NCI-H1436 (cell line): ENCODE measurements at regions not wholly inside any gene's neighbourhood (a gene's known extent, or its start where the extent isn't known, plus 50 kb on each side); places are given as distances from the start of the nearest gene placed in this dataset.

Experiments
- DNase-seq: peaks from one replicate; lab custom pipeline; 2025; lab: John Stamatoyannopoulos, UW

DNA sequence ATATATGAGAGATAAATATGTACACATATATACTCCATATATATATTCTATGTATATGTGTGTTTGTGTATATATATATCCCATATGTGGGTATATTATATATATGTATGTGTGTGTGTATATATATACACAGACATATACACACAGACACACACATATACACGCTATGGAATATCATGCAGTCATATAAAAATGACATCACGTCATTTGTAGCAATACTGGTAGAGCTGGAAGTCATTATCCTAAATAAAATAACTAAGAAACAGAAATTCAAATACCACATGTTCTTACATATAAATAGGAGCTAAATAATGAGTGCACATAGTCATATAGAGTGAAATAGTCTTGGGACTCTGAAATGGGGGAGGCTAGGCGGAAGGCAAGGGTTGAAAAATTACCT lies 1000.2 kb downstream of the LRFN5 start:
- no peak for DNase-seq

DNA sequence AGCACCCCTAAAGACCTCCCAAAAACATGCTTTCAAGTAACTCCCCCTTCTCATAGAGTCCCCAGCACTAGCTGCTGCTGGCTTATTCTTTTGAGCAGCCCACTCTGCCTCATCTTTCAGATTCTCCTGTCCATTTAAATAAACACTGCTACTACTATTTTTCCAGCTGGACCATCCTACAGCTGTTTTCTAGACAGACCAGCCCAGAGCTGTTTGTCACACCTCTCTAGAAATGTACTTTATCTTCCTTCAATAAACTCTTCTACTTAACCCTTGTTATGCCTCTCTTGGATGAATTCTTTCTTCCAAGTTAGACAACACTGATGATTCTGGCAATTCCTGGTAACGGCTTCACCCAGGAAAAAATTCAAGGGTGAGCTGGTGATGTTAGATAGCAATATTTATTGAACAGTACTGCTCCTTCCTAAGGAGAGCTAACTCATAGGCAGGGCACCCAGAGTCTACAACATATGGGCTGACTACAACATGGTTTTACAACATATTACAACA lies 995.7 kb downstream of the LRFN5 start:
- no peak for DNase-seq

DNA sequence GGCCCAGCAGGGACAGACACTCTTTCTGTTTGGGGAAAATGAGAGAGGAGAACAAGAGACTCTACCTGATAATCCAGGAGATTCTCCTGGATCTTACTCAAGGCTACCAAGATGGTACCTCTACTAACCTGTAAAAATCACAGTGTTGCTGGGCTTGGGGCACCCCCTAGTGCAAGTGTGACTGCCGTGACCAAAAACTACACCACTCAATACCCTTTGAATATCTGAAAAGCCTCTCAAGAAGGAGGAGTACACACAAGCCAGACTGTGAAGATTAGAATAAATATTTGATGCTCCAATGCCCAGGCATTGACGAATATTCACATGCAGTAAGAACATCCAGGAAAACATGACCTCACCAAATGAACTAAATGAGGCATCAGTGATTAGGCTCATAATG lies 965.4 kb downstream of the LRFN5 start:
- DNase-seq, result no peak

DNA sequence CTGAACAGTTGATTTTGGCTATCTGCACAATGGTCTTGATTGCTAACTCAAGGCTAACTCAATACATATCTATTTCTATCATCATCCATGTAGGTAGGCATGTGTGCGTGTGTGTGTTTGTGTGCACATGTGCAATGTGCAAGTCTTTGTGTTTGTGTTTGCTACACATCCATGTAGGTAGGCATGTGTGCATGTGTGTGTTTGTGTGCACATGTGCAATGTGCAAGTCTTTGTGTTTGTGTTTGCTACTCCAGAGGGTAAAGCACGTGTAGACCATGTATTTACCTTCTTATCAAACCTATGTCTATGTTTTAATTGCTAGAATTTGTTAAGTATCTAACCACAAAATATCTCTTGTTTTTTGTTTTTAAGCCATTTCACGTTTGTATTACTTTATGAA lies 962.6 kb downstream of the LRFN5 start:
- no peak for DNase-seq

GRCh38 chr14:42565556-42565955 lies 958.9 kb downstream of the LRFN5 start:
- DNase-seq, result no peak

DNA sequence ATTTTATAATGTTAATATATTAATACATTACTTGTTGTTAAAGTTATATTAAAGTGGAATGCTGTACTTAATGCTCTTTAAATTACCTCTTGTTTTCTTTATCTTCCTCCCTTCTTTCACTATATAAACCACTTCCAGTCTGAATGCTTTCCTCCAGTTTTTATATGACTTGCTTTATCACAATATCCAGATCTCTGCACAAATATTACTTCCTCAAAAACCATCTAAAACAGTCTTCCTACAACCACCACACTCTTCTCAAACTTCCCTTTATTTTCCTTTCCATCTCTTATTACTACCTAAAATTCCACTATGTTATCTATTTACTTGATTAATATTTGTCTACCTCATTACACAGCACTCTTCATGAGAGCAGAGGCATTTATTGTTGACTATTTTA lies 956.6 kb downstream of the LRFN5 start:
- DNase-seq, result no peak

- no peak for DNase-seq
Observed at GRCh38 chr14:42556551-42556950, 949.9 kb downstream of the LRFN5 start.

- no peak for DNase-seq
Observed at GRCh38 chr14:42555365-42555764, 948.7 kb downstream of the LRFN5 start.

DNA sequence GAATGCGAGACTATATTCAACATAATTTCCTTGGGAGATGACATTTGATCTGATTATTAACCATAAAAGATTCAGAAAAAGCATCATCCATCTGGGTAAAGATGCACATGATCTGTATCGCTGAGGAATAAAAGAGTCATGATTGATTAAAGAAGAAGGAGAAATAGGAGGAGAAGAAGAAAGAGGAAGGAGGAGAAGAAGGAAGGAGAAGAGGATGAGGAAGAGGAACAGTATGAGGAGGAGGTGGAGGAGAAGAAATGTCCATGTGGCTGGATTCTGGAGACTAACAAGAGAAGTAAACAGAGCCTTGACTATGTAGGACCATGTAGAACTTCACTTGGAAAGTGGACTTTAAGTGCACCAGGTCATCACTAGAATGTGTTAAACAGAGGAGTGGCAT lies 947.4 kb downstream of the LRFN5 start:
- DNase-seq, result no peak

DNA sequence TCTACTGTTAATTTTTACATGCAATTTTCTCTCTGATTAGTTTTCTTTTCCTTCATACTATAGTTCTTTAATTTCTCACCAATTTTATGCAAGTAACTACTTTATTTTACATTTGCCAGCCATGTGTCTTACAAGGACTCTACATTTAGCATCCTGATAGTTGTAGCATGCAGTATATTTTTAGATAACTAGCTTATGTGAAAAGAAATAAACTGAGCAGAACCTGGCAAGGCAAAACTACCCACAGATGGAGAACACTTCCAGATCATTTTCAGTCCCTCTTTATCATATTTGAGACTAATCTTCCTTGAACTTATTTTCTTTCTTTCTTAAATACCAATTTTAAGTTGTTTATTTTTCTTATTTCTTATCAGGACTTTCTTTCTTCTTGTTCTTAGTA lies 943.6 kb downstream of the LRFN5 start:
- DNase-seq, result no peak

DNA sequence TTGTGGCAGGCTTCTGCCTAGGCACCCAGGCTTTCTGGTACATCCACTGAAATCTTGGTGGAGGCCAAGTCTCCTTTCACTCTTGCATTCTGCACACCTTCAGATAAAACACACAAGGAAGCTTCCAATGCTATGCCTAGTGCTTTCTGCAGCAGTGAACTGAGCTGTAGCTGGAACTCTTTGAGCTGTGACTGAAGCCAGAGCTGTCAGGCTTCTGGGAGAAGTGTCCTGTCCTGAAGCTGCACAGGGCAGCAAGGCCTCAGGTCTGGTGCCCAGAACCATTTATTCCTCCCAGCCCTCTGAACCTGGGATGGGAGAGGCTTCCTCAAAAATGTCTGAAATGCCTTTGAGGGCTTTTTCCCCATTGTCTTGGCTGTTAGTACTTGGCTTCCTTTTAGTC lies 941.7 kb downstream of the LRFN5 start:
- DNase-seq, result no peak

DNA sequence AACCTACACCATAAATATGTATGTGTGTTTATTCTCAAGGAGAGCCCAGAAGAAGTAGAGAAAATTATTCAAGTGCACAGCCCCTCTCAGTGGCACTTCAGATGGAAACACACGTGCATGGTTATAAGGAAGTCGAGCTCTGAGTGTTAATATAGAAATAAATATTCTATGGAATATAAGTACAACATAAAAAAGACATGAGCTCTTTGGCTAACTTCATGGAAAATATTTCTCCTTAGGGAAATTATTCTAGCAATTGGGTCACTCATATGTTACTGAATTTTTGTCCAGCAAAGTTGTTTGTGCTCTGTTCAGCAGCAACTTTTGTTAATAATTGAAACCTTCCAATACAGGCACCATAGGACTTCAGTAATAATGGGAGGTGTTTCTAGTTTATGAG lies 939.0 kb downstream of the LRFN5 start:
- no peak for DNase-seq

GRCh38 chr14:42541535-42542001 lies 934.9 kb downstream of the LRFN5 start:
- no peak for DNase-seq

DNA sequence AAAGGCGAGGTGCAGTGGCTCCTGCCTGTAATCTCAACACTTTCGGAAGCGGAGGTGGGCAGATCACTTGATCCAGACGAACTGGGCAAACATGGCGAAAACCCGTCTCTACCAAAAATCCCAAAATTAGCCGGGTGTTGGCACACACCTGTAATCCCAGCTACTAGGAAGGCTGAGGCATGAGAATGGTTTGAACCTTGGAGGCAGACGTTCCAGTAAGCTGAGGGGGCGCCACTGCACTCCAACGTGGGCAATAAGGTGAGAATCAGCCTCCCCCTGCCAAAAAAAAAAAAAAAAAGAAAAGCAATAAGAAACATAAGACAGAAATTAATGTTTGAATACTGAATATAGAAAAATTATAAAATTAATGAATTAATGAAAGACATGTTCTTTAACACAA lies 928.7 kb downstream of the LRFN5 start:
- DNase-seq, result no peak

- DNase-seq, result no peak
Observed at GRCh38 chr14:42533476-42533875, 926.8 kb downstream of the LRFN5 start.

GRCh38 chr14:42532194-42532593 lies 925.5 kb downstream of the LRFN5 start:
- no peak for DNase-seq

- no peak for DNase-seq
Observed at GRCh38 chr14:42527141-42527540, 920.5 kb downstream of the LRFN5 start.

DNA sequence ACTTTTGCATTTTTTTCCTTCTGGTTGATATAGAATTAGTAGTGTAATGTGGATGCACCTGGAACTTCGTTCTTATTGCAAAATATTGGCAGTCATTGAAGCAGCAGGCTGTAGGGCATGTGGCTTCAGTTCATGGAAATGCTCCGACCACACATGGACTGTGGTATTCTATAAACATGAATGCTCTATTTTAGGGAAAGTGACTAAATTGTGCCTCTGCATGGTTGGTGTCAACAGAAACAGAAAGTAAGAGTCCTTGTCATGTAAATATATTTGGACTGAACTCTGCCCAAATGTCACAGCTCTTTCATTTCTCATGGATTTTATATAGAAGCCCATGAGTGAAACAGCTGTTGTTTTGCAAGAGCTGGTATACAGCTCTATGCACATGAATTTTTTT lies 917.0 kb downstream of the LRFN5 start:
- DNase-seq, result no peak

DNA sequence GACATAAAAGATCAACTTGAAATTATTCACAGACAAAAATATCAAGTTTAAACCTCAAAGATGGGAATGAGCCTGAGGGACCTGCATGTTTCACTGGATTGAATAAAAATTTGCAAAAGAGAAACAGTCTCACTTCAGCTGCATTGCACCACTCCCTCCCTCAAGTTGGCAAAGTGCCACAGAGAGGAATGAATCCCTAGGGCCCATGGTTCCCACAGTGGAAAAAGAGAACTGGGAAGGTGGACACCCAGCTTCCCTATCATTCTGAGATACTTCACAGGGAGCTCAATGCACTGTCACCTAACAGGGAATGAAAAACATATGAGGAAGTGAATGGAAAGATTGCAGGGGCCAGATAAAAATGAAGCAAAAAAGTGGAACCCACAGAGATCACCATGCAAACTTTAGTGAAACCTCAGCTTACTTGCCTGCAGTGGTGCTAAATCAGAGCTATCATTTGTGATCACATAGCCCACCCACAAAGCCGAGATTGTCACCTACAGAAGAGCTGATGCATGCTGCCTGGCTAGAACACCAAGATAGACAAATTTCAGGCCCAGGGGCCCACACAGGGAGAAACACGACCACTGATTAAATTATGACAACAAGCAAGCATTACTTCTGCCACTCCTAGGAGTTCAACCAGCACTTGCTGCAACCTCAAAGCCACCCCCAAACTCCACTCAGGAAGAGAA lies 911.3 kb downstream of the LRFN5 start:
- DNase-seq, result no peak

GRCh38 chr14:42513837-42514236 lies 907.2 kb downstream of the LRFN5 start:
- DNase-seq, result no peak

GRCh38 chr14:42510071-42510470 lies 903.4 kb downstream of the LRFN5 start:
- DNase-seq, result no peak

DNA sequence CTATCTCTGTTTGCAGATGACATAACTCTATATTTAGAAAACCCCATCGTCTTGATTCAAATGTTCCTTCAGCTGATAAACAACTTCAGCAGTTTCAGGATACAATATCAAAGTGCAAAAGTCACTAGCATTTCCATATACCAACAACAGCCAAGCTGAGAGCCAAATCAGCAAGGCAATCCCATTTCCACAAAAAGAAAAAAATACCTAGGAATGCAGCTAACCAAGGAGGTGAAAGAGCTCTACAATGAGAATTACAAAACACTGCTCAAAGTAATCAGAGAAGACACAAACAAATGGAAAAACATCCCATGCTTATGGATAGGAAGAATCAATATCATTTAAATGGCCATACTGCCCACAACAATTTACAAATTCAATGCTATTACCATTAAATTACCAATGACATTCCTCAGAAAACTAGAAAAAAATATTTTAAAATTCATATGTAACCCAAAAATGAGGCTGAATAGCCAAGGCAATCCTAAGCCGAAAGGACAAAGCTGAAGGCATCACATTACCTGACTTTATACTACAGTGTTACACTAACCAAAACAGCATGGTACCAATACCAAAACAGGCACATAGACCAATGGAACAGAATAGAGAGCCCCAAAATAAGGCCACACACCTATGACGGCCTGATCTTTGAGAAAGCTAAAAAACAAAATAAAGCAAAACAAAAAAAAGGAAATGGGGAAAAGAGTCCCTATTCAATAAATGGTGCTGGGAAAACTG lies 901.7 kb downstream of the LRFN5 start:
- no peak for DNase-seq

DNA sequence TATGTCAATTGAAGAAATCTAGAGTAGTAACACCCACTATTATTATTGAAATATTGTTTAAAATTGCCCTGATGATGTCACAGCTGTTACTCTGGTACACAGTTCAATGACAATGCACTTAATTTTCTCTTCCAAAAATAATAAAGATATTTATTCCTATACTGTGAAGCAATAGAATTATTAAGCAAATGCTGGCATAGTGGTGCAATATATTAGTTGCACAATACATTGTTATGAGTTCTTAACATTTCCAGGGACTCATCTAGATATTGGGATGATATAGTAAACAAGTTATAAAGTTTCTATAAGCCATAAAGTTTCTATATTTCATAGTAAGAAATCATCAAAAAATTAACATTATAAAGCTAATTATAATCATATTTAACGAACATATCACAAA lies 897.8 kb downstream of the LRFN5 start:
- no peak for DNase-seq

DNA sequence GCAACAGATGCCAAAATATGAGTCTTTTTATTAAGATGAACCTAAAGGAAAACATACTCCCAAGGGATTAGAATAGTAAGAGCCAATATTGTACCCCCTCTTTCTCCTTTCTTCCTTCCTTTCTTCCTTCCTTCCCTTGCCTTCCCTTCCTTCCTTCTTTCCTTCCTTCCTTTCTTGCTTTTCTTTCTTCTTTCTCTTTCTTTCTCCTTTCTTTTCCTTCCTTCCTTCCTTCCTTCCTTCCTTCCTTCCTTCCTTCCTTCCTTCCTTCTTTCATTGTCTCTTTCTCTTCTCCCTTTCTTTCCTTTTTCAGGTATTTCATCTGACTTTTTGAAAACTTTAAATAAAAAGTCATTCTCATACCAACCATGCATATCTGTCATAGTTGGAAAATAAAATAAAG lies 892.5 kb downstream of the LRFN5 start:
- DNase-seq, result no peak
